GM23338 (cell line): ENCODE measurements at regions not wholly inside any gene's neighbourhood (a gene's known extent, or its start where the extent isn't known, plus 50 kb on each side); places are given as distances from the start of the nearest gene placed in this dataset.
A peak's percentile ranks its signal among the peaks of the same experiment; 100 is the strongest.

Experiments used
- ATAC-seq: fragments of 200-7000 bp; cut with Tn5 transposase; 3 replicates; pipeline ENCODE4 v1.9.1; 2020
- DNase-seq: peaks from one replicate; pipeline ENCODE4 v3.0.0-alpha.2; 2015; ENCODE audit warnings: low spot score
- H2AFZ ChIP-seq: fragments of 200-600 bp; sonication (generic); 2 replicates; pipeline ENCODE4 v1.8.0; 2016; ENCODE audit warnings: antibody characterized with exemption, mild to moderate bottlenecking, moderate library complexity
- H3F3A ChIP-seq: fragments of 200-600 bp; sonication (generic); replicated peaks from 2 replicates; pipeline ENCODE4 v1.8.0; 2017; ENCODE audit warnings: antibody characterized with exemption, mixed run types, low read depth
- H3K27ac ChIP-seq: fragments of 200-600 bp; sonication (generic); 2 replicates; pipeline ENCODE4 v1.6.1; 2016; ENCODE audit warnings: low read depth
- H3K27me3 ChIP-seq: fragments of 200-600 bp; sonication (generic); 2 replicates; pipeline ENCODE4 v1.8.0; 2016; ENCODE audit warnings: mild to moderate bottlenecking, mixed run types, moderate library complexity; ENCODE audit not compliant: insufficient read depth
- H3K36me3 ChIP-seq: fragments of 200-600 bp; sonication (generic); 2 replicates; pipeline ENCODE4 v1.8.0; 2016; ENCODE audit warnings: mild to moderate bottlenecking; ENCODE audit not compliant: insufficient read depth
- H3K4me1 ChIP-seq: fragments of 200-600 bp; sonication (generic); 2 replicates; pipeline ENCODE4 v1.8.0; 2016; ENCODE audit warnings: mild to moderate bottlenecking, moderate library complexity; ENCODE audit not compliant: insufficient read depth
- H3K4me2 ChIP-seq: fragments of 200-600 bp; sonication (generic); 2 replicates; pipeline ENCODE4 v1.7.1; 2017; ENCODE audit warnings: mixed run types
- H3K4me3 ChIP-seq: fragments of 200-600 bp; sonication (generic); 2 replicates; pipeline ENCODE4 v1.6.1; 2016; ENCODE audit warnings: mixed run types
- H3K79me2 ChIP-seq: fragments of 200-600 bp; sonication (generic); replicated peaks from 2 replicates; pipeline ENCODE4 v1.8.0; 2017; ENCODE audit warnings: mild to moderate bottlenecking; ENCODE audit not compliant: insufficient read depth
- H3K9me2 ChIP-seq: fragments of 200-600 bp; sonication (generic); 2 replicates; pipeline ENCODE4 v1.8.0; 2017; ENCODE audit not compliant: insufficient read depth
- H4K20me1 ChIP-seq: fragments of 200-600 bp; sonication (generic); replicated peaks from 2 replicates; pipeline ENCODE4 v1.8.0; 2017; ENCODE audit warnings: mild to moderate bottlenecking; ENCODE audit not compliant: insufficient read depth
- H3K27ac Mint-ChIP-seq: 2 replicates; pipeline ENCODE4 v1.8.0; 2020; ENCODE audit warnings: inconsistent platforms, mild to moderate bottlenecking, moderate library complexity, mixed read lengths
- H3K27me3 Mint-ChIP-seq: 3 replicates; pipeline ENCODE4 v1.8.0; 2022; ENCODE audit warnings: low read depth, mild to moderate bottlenecking, moderate library complexity, mixed read lengths, inconsistent platforms; ENCODE audit not compliant: insufficient read depth, poor library complexity
- H3K36me3 Mint-ChIP-seq: 3 replicates; pipeline ENCODE4 v1.8.0; 2021; ENCODE audit warnings: low read depth, mild to moderate bottlenecking, inconsistent platforms, moderate library complexity, mixed read lengths
- H3K4me1 Mint-ChIP-seq: 3 replicates; pipeline ENCODE4 v1.8.0; 2020; ENCODE audit warnings: mild to moderate bottlenecking, inconsistent platforms, mixed read lengths
- H3K4me3 Mint-ChIP-seq: 3 replicates; pipeline ENCODE4 v1.8.0; 2021; ENCODE audit warnings: moderate library complexity, mild to moderate bottlenecking, inconsistent platforms, mixed read lengths
- H3K9me3 Mint-ChIP-seq: 3 replicates; pipeline ENCODE4 v1.8.0; 2020; ENCODE audit warnings: moderate library complexity, mild to moderate bottlenecking, inconsistent platforms, mixed read lengths
- CREB1 ChIP-seq: fragments of 250-450 bp; sonication (Bioruptor Pico); IDR thresholded peaks from 2 replicates; pipeline ENCODE4 v1.5.0; 2020; ENCODE audit warnings: low read depth, mild to moderate bottlenecking, moderate library complexity
- ETS1 ChIP-seq: IDR thresholded peaks from 2 replicates; pipeline ENCODE4 v1.6.1; 2016; ENCODE audit warnings: antibody characterized with exemption
- EZH2 ChIP-seq: fragments of 200-600 bp; sonication (generic); IDR thresholded peaks from one replicate; pipeline ENCODE4 v1.8.0; 2017; ENCODE audit warnings: antibody characterized with exemption, mild to moderate bottlenecking, low read depth; ENCODE audit not compliant: unreplicated experiment
- EZH2phosphoT487 ChIP-seq: fragments of 200-600 bp; sonication (generic); IDR thresholded peaks from one replicate; pipeline ENCODE4 v1.8.1; 2018; ENCODE audit warnings: antibody characterized with exemption; ENCODE audit not compliant: unreplicated experiment
- JUNB ChIP-seq: IDR thresholded peaks from one replicate; pipeline ENCODE4 v1.6.1; 2016; ENCODE audit warnings: antibody characterized with exemption; ENCODE audit not compliant: unreplicated experiment
- POLR2AphosphoS5 ChIP-seq: IDR thresholded peaks from 2 replicates; pipeline ENCODE4 v1.6.1; 2016; ENCODE audit warnings: antibody characterized with exemption, low read depth
- STAT1 ChIP-seq: IDR thresholded peaks from one replicate; pipeline ENCODE4 v1.6.1; 2016; ENCODE audit warnings: antibody characterized with exemption; ENCODE audit not compliant: unreplicated experiment
- ZNF331 ChIP-seq: fragments of 250-450 bp; sonication (Bioruptor Pico); IDR thresholded peaks from 2 replicates; pipeline ENCODE4 v1.5.0; 2020; ENCODE audit warnings: low read depth, mild to moderate bottlenecking, moderate library complexity
- TF ChIP-seq, protein P1 (sequence below): IDR thresholded peaks from one replicate; pipeline ENCODE4 v1.6.1; 2018; ENCODE audit warnings: antibody characterized with exemption; ENCODE audit not compliant: unreplicated experiment
- TF ChIP-seq, protein P2 (sequence below), 2 experiments: fragments of 200-600 bp in 1 of 2; sonication (generic) in 1 of 2; conservative IDR thresholded peaks; 2 replicates each; pipeline versions ENCODE4 v1.5.1 to v1.6.1; 2016 to 2017; ENCODE audit warnings: antibody characterized with exemption in 2 of 2, low read depth in 2 of 2, mild to moderate bottlenecking in 2 of 2, moderate library complexity in 1 of 2

DNA sequence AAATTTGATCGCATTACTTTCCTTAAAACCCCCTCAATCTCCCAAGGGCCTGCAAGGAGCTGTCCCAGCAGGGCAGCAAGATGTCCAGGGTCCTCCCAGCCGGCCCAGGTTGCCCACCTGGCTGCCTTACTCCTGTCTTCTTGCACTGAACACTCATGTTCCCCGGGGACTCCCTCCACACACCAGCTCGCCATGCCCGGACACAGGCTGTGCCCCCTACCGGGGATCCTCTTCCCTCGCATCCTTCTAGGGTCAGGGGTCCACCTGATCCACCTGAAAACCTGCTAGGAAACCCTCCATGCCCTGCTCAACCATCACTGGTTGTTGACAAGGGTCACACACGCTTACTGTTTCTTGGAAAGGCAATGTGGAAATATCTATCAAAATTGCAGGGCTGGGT, 172.0 kb upstream of the MSX2 start:
- no peaks in the 10 kb centered on the region; the same call in 2 of the 3 replicates for H3K9me3 Mint-ChIP-seq
- no peaks in the 10 kb centered on the region for H4K20me1 ChIP-seq

GRCh38 chr5:174553556-174553955, 170.8 kb upstream of the MSX2 start:
- Histone ChIP-seq H3K4me1 (no peaks in the 10 kb centered on the region), H3K27ac (no peak overlapping the region), H3K27me3 (no peaks in the 10 kb centered on the region), H3K4me2 (no peak overlapping the region), H3F3A (no peaks in the 10 kb centered on the region), H2AFZ (no peak overlapping the region), H3K79me2 (no peaks in the 10 kb centered on the region), H4K20me1 (no peaks in the 10 kb centered on the region), H3K4me3 (no peak overlapping the region), H3K36me3 (no peaks in the 10 kb centered on the region), H3K9me2 (0 out of 2 replicates have a peak, but pooled peaks cover 4% of the 10 kb centered on the region)
- DNase-seq (no peak), ATAC-seq (no peak)
- H3K36me3 Mint-ChIP-seq, result no peaks in the 10 kb centered on the region
- peaks cover 3% of the 10 kb centered on the region; the same call in 2 of the 3 replicates for H3K4me1 Mint-ChIP-seq
- no peak overlapping the region for H3K27ac Mint-ChIP-seq
- H3K27me3 Mint-ChIP-seq, result peaks cover 6% of the 10 kb centered on the region
- H3K9me3 Mint-ChIP-seq, result no peaks in the 10 kb centered on the region; the same call in 2 of the 3 replicates
- H3K4me3 Mint-ChIP-seq, result no peak overlapping the region
- TF ChIP-seq ZNF331 (CRISPR knock-in tag) (no peak), POLR2AphosphoS5 (no peak), EZH2phosphoT487 (no peak), EZH2 (no peak), JUNB (no peak), CREB1 (no peak), ETS1 (no peak)
- TF ChIP-seq, protein P1, sequence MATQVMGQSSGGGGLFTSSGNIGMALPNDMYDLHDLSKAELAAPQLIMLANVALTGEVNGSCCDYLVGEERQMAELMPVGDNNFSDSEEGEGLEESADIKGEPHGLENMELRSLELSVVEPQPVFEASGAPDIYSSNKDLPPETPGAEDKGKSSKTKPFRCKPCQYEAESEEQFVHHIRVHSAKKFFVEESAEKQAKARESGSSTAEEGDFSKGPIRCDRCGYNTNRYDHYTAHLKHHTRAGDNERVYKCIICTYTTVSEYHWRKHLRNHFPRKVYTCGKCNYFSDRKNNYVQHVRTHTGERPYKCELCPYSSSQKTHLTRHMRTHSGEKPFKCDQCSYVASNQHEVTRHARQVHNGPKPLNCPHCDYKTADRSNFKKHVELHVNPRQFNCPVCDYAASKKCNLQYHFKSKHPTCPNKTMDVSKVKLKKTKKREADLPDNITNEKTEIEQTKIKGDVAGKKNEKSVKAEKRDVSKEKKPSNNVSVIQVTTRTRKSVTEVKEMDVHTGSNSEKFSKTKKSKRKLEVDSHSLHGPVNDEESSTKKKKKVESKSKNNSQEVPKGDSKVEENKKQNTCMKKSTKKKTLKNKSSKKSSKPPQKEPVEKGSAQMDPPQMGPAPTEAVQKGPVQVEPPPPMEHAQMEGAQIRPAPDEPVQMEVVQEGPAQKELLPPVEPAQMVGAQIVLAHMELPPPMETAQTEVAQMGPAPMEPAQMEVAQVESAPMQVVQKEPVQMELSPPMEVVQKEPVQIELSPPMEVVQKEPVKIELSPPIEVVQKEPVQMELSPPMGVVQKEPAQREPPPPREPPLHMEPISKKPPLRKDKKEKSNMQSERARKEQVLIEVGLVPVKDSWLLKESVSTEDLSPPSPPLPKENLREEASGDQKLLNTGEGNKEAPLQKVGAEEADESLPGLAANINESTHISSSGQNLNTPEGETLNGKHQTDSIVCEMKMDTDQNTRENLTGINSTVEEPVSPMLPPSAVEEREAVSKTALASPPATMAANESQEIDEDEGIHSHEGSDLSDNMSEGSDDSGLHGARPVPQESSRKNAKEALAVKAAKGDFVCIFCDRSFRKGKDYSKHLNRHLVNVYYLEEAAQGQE, result no peak

More for the DNA sequence above, 172.0 kb upstream of the MSX2 start:
- Histone ChIP-seq H3K79me2 (no peaks in the 10 kb centered on the region), H3K36me3 (no peaks in the 10 kb centered on the region), H3F3A (no peaks in the 10 kb centered on the region), H2AFZ (no peak overlapping the region), H3K4me1 (no peaks in the 10 kb centered on the region), H3K27ac (no peak overlapping the region), H3K4me3 (no peak overlapping the region), H3K9me2 (0 out of 2 replicates have a peak, but pooled peaks cover 4% of the 10 kb centered on the region), H3K4me2 (no peak overlapping the region), H3K27me3 (no peaks in the 10 kb centered on the region)
- Mint-ChIP-seq H3K4me1 (peaks cover 3% of the 10 kb centered on the region; the same call in 2 of the 3 replicates), H3K36me3 (no peaks in the 10 kb centered on the region), H3K27me3 (peaks cover 6% of the 10 kb centered on the region), H3K4me3 (no peak overlapping the region), H3K27ac (no peak overlapping the region)
- TF ChIP-seq STAT1, result no peak
- TF ChIP-seq, protein P2, sequence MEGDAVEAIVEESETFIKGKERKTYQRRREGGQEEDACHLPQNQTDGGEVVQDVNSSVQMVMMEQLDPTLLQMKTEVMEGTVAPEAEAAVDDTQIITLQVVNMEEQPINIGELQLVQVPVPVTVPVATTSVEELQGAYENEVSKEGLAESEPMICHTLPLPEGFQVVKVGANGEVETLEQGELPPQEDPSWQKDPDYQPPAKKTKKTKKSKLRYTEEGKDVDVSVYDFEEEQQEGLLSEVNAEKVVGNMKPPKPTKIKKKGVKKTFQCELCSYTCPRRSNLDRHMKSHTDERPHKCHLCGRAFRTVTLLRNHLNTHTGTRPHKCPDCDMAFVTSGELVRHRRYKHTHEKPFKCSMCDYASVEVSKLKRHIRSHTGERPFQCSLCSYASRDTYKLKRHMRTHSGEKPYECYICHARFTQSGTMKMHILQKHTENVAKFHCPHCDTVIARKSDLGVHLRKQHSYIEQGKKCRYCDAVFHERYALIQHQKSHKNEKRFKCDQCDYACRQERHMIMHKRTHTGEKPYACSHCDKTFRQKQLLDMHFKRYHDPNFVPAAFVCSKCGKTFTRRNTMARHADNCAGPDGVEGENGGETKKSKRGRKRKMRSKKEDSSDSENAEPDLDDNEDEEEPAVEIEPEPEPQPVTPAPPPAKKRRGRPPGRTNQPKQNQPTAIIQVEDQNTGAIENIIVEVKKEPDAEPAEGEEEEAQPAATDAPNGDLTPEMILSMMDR (conservative IDR thresholded peaks at IDR 0.05; ENCODE audit: low read depth in 2 of 2), result peak; percentile 20 to 31; a peak in 2 of 4 replicates
- TF ChIP-seq ETS1, result no peak
- no peak for TF ChIP-seq JUNB
- no peak for TF ChIP-seq ZNF331 (CRISPR knock-in tag)
- no peak for TF ChIP-seq EZH2
- DNase-seq (peak; percentile 28), ATAC-seq (peak; percentile 47; the same call in 2 of the 3 replicates)
